GM18870 (cell line): ENCODE measurements at regions not wholly inside any gene's neighbourhood (a gene's known extent, or its start where the extent isn't known, plus 50 kb on each side); places are given as distances from the start of the nearest gene placed in this dataset.
"Not testable (repeated sequence)": the region's sequence is repeated elsewhere in the genome, so short reads cannot be mapped to it uniquely, and the experiment has no call there.

Experiments used
- ATAC-seq: cut with Tn5 transposase; IDR thresholded peaks from one replicate; pipeline ENCODE4 v1.9.1; 2021; ENCODE audit warnings: moderate library complexity; ENCODE audit not compliant: unreplicated experiment

- no peak for ATAC-seq
Observed at GRCh38 chr3:86794361-86795065, 196.4 kb downstream of the VGLL3 start.

GRCh38 chr3:86793786-86794185 lies 197.2 kb downstream of the VGLL3 start:
- ATAC-seq = no peak

GRCh38 chr3:86792316-86792715 lies 198.6 kb downstream of the VGLL3 start:
- no peak for ATAC-seq

- ATAC-seq = no peak
Observed at GRCh38 chr3:86790884-86791549, 199.9 kb downstream of the VGLL3 start.

- no peak for ATAC-seq
Observed at GRCh38 chr3:86788371-86788770, 202.6 kb downstream of the VGLL3 start.

- ATAC-seq = no peak
Observed at GRCh38 chr3:86787091-86787490, 203.9 kb downstream of the VGLL3 start.

GRCh38 chr3:86785386-86785785 lies 205.6 kb downstream of the VGLL3 start:
- ATAC-seq = no peak

GRCh38 chr3:86782866-86783265 lies 208.1 kb downstream of the VGLL3 start:
- no peak for ATAC-seq

- ATAC-seq = no peak
Observed at GRCh38 chr3:86782286-86782685, 208.7 kb downstream of the VGLL3 start.

- ATAC-seq = no peak
Observed at GRCh38 chr3:86774082-86774691, 216.8 kb downstream of the VGLL3 start.

- ATAC-seq = no peak
Observed at GRCh38 chr3:86772699-86773098, 218.2 kb downstream of the VGLL3 start.

- ATAC-seq = no peak
Observed at GRCh38 chr3:86771741-86772512, 219.0 kb downstream of the VGLL3 start.

GRCh38 chr3:86766331-86766730 lies 224.6 kb downstream of the VGLL3 start:
- ATAC-seq = no peak

GRCh38 chr3:86757322-86758179 lies 233.4 kb downstream of the VGLL3 start:
- ATAC-seq = not testable (repeated sequence)

GRCh38 chr3:86748015-86748414 lies 242.9 kb downstream of the VGLL3 start:
- no peak for ATAC-seq

GRCh38 chr3:86744051-86744450 lies 246.9 kb downstream of the VGLL3 start:
- no peak for ATAC-seq

GRCh38 chr3:86743233-86743632 lies 247.7 kb downstream of the VGLL3 start:
- ATAC-seq = no peak

GRCh38 chr3:86740751-86741150 lies 250.2 kb downstream of the VGLL3 start:
- no peak for ATAC-seq

- ATAC-seq = no peak
Observed at GRCh38 chr3:86739244-86739643, 251.7 kb downstream of the VGLL3 start.

GRCh38 chr3:86738684-86739083 lies 252.3 kb downstream of the VGLL3 start:
- ATAC-seq = no peak

- no peak for ATAC-seq
Observed at GRCh38 chr3:86737517-86737916, 253.4 kb downstream of the VGLL3 start.
